CD4-positive, alpha-beta T cell treated with Interleukin-12 subunit alpha and Interleukin-12 subunit beta, for 1 hour (primary cell): ENCODE measurements at regions not wholly inside any gene's neighbourhood (a gene's known extent, or its start where the extent isn't known, plus 50 kb on each side); places are given as distances from the start of the nearest gene placed in this dataset.

ENCODE experiments used
- DNase-seq: peaks from one replicate; pipeline ENCODE4 v3.0.0-alpha.2; 2020

DNA sequence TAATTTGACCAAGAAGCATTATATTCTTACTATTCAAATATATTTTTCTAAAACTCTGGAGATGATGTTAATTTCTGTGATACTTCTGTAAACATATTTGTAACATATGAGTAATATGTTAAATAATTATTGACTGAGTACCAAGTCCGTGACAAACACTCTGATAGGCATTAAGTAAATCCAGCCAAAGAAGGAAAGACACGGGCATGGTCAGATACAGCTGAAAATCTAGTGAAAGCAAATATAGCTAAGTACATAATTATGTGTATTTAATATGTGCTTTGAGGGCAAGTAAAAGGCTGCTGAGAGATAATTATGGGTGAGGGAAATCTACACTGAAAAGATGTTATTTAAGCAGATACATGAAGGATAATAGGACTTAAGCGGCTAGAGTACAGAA lies 1263.6 kb upstream of the ADGRL3 start:
- DNase-seq: no peak

DNA sequence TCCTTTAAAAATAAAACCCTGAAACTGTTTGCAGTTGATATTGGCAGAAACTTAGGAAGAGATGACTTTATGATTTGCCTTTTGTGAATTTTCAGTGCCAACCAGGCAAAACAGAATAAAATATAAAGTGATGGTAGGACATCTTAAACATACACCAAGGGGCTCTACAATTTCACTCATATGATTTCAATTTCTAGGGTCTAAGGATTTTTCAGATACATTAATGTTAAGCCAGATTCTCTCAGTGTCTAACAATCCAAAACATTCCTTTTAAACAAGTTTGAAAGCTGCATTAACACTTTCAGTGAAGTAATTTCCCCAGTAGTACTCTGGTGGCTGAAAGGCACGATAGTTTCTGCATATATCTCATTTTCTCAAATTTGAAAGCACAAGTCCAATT lies 1262.0 kb upstream of the ADGRL3 start:
- no peak for DNase-seq

GRCh38 chr4:59945277-59945676 lies 1254.8 kb upstream of the ADGRL3 start:
- DNase-seq: no peak

- no peak for DNase-seq
These were observed 1254.4 kb upstream of the ADGRL3 start for GRCh38 chr4:59945716-59946115.

GRCh38 chr4:59956366-59956765 lies 1243.8 kb upstream of the ADGRL3 start:
- DNase-seq: no peak

DNA sequence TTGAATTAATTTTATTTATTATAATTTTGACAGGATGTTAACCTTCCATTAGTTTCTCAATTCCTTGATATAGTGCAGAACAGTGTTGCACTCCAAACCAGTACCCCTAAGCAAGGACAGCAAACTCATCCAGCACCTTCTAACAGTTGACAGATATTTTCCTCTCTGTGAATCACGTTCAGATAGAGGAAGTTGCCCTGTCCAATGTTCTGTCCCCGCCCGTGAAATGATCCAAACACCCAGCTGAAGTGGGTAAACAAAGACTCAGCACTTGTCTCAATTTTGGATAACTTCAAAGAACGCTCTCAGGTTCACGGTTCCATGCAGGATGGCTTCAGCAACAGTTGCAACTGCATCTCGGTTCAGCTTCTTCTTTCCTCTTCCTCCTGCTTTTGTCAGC lies 1240.0 kb upstream of the ADGRL3 start:
- DNase-seq: no peak

GRCh38 chr4:59966758-59967157 lies 1233.4 kb upstream of the ADGRL3 start:
- no peak for DNase-seq

DNA sequence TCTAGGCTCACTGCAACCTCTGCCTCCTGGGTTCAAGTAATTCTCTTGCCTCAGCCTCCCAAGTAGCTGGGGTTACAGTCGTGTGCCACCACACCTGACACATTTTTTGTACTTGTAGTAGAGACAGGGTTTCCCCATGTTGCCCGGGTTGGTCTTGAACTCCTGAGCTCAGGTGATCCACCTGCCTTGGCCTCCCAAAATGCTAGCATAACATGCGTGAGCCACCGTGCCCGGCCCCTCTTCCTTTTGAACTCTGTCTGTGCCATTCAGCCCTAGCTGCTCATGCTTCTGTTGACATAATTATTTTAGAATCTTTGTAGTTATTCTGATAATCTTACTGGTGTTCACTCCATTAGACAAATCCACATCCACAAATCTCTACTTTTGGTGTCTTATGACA lies 1231.3 kb upstream of the ADGRL3 start:
- no peak for DNase-seq

- no peak for DNase-seq
These were observed 1230.2 kb upstream of the ADGRL3 start for GRCh38 chr4:59969909-59970308.

DNA sequence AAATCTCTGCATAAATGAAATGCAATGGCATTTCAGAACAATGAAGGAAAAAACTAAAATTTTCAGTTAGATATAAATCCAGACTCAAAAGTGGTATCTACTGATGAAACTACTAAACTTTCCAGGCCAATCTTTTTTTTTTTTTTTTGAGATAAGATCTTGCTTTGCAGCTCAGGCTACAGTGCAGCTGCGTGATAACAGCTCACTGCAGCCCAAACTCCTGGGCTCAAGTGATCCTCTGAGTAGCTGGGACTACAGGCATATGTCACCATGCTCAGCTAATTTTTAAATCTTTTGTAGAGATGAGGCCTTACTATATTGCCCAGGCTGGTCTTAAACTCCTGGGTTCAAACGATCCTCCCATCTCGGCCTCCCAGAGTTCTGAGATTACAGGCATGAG lies 1228.2 kb upstream of the ADGRL3 start:
- no peak for DNase-seq

GRCh38 chr4:59973492-59973891 lies 1226.6 kb upstream of the ADGRL3 start:
- no peak for DNase-seq

DNA sequence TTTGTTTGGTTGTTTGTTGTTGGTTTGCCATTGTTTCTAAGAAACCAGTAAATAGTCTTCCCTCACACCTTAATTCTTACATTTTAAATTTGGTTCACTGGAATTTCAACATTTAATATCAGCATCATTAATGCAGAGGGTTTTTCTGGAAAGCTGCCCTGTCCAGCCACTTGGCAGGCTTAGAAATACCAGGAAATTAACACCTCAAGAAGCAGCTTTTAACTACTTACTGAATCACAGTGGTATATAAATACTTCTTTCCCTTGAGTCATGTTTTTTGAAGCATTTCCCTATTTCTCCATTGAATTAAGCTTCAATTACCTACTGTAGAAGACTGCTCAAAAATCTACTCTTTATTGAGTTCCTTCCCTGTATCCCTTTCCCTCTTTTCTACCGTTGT lies 1221.1 kb upstream of the ADGRL3 start:
- DNase-seq: no peak

DNA sequence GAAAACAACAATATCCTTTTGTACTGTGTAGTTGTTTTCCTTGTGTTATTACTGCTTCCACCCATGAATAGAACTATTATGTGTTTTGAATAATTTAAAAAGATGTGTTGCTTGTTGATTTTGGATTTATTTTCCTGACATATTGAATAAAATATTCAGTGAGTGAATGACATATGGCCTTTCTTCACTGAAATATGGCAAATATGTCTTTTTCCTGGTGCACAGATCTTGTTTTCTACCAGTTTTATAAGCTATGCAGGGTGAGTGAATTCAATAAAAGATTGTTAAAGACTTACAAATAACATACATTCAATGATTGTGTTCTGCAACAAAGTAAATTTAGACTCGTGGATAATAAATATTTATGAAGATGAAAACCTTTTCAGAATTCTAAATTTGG lies 1216.3 kb upstream of the ADGRL3 start:
- no peak for DNase-seq

DNA sequence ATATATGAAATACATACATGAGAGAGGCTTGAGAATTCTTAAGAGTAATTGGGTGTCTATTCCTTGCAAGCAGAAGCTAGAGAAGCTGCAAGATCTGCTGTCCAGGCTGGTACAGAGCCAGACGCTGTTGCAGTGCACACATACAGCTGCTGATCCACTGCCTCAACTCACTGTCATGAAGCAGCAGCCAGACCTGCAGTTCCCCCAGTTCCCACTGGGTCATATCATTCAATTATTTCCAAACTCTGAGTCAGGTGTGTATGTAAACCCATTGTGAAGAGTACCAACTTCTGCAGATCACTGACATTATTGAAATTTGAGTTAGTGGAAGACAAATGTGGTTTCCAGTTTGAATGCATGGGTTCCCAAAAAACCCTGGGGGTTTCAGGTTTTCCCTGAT lies 1212.8 kb upstream of the ADGRL3 start:
- no peak for DNase-seq

GRCh38 chr4:59994118-59994517 lies 1206.0 kb upstream of the ADGRL3 start:
- no peak for DNase-seq

DNA sequence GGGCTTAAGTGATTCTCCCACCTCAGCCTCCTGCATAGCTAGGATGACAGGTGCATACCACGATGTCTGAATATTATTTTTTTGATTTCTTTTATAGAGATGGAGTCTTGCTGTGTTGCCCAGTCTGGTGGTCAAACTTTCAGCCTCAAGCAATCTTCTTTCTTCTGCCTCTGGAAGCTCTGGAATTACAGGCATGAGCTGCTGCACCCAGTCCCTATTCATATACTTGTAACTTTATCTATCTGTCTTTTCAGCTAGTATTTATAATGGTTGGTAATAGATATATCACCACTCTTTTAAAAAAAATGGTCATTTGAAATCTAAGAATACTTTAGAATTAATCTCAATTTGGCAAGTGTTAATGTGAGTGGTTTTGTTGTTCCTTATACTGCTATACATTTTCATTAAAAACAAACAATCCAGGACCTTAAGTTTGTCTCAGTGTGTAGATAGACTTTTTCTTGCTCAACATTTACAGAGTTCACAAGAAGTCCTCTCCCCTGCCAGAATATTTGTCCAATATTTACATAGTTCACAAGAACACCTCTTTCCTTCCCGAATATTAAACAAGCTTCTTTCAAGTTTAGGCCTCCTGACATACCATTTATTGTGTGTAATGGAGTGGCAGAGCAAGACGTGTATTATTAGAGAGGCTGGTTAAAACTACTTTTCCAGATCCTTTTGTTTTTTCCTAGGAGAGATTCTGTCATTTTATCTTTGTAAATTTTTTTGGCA lies 1197.4 kb upstream of the ADGRL3 start:
- no peak for DNase-seq

- no peak for DNase-seq
These were observed 1186.5 kb upstream of the ADGRL3 start for GRCh38 chr4:60013464-60014184.

- DNase-seq: no peak
These were observed 1183.2 kb upstream of the ADGRL3 start for GRCh38 chr4:60016971-60017370.

GRCh38 chr4:60019180-60019579 lies 1180.9 kb upstream of the ADGRL3 start:
- no peak for DNase-seq

- DNase-seq: no peak
These were observed 1180.2 kb upstream of the ADGRL3 start for GRCh38 chr4:60019946-60020345.

- no peak for DNase-seq
These were observed 1179.7 kb upstream of the ADGRL3 start for GRCh38 chr4:60020389-60020788.

- DNase-seq: no peak
These were observed 1166.3 kb upstream of the ADGRL3 start for GRCh38 chr4:60033826-60034225.

DNA sequence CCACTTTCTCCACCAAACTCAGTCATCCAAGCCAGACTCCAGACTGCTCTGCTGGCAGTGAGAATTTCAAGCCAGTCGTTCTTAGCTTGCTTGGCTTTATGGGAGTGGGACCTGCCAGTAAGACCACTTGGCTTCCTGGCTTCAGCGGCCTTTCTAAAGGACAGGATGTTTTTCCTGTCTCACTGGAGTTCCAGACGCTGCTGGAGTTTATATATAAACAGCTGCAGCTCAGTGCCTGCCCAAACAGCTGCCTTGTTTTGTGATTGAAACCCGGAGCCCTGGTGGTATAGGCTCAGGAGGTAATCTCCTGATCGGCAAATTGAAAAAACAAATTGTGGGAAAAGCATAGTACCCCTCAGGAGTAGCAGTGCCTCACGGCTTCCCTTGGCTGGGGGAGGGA lies 1165.8 kb upstream of the ADGRL3 start:
- no peak for DNase-seq

- DNase-seq: no peak
These were observed 1160.2 kb upstream of the ADGRL3 start for GRCh38 chr4:60039908-60040307.

DNA sequence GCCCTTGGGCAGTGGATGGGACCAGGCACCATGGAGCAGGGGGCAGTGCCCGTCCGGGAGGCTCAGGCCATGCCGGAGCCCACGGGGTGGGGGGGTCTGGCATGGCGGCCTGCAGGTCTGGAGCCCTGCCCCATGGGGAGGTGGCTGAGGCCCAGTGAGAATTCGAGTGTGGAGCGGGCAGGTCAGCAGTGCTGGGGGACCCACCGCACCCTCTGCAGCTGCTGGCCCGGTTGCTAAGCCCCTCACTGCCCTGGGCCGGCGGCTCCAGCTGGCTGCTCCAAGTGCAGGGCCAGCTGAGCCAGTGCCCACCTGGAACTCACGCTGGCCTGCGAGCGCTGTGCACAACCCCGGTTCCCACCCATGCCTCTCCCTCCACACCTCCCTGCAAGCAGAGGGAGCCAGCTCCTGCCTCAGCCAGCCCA lies 1157.9 kb upstream of the ADGRL3 start:
- no peak for DNase-seq
